ENCODE measurements at regions not wholly inside any gene's neighbourhood (a gene's known extent, or its start where the extent isn't known, plus 50 kb on each side); places are given as distances from the start of the nearest gene placed in this dataset.
"Not testable (repeated sequence)": the region's sequence is repeated elsewhere in the genome, so short reads cannot be mapped to it uniquely, and the experiment has no call there.

DNA sequence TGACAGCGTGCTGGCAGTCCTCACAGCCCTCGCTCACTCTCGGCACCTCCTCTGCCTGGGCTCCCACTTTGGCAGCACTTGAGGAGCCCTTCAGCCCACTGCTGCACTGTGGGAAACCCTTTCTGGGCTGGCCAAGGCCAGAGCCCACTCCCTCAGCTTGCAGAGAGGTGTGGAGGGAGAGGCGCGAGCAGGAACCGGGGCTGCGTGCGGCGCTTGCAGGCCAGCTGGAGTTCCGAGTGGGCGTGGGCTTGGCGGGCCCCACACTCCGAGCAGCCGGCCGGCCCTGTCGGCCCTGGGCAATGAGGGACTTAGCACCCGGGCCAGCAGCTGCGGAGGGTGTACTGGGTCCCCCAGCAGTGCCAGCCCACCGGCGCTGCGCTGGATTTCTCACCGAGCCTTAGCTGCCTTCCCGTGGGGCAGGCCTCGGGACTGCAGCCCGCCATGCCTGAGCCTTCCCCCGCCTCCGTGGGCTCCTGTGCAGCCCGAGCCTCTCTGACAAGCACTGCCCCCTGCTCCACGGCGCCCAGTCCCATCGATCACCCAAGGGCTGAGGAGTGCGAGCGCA is 722.0 kb downstream of the KLHL13 start:
- TF ChIP-seq, protein P1, sequence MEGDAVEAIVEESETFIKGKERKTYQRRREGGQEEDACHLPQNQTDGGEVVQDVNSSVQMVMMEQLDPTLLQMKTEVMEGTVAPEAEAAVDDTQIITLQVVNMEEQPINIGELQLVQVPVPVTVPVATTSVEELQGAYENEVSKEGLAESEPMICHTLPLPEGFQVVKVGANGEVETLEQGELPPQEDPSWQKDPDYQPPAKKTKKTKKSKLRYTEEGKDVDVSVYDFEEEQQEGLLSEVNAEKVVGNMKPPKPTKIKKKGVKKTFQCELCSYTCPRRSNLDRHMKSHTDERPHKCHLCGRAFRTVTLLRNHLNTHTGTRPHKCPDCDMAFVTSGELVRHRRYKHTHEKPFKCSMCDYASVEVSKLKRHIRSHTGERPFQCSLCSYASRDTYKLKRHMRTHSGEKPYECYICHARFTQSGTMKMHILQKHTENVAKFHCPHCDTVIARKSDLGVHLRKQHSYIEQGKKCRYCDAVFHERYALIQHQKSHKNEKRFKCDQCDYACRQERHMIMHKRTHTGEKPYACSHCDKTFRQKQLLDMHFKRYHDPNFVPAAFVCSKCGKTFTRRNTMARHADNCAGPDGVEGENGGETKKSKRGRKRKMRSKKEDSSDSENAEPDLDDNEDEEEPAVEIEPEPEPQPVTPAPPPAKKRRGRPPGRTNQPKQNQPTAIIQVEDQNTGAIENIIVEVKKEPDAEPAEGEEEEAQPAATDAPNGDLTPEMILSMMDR (conservative IDR thresholded peaks at IDR 0.05), result not testable (repeated sequence)
- not testable (repeated sequence) for TF ChIP-seq ZFX (IDR thresholded peaks at IDR 0.05)
